Caco-2 (cell line): ENCODE measurements at regions not wholly inside any gene's neighbourhood (a gene's known extent, or its start where the extent isn't known, plus 50 kb on each side); places are given as distances from the start of the nearest gene placed in this dataset.

ENCODE experiments used
- BruUV-seq: library from RNA; stranded (reverse); fragments of 400-500 nt; replicated peaks from 2 replicates; lab custom pipeline; 2021; lab: Mats Ljungman, UMichigan
- CTCF ChIA-PET: fragments of 300-600 bp; sonication (Branson Sonifier 250); formaldehyde crosslinking; loops from one replicate; lab custom pipeline; 2022; ENCODE audit warnings: antibody characterized with exemption; lab: Charles Lee
- POLR2A ChIA-PET: fragments of 300-600 bp; sonication (Branson Sonifier 250); formaldehyde crosslinking; loops from one replicate; lab custom pipeline; 2022; ENCODE audit warnings: antibody characterized with exemption; lab: Charles Lee
- DNase-seq, 2 experiments: peaks; one replicate each; pipeline versions ENCODE4 v3.0.0 to v3.0.0-alpha.2; 2020 to 2022
- H3K27me3 ChIP-seq: replicated peaks from 2 replicates; pipeline ENCODE4 v1.6.0; 2011; ENCODE audit warnings: low read length; ENCODE audit not compliant: control insufficient read depth, insufficient read depth
- H3K36me3 ChIP-seq: 2 replicates; pipeline ENCODE4 v1.5.1; 2011; ENCODE audit warnings: low read length; ENCODE audit not compliant: control insufficient read depth, insufficient read depth
- H3K4me1 ChIP-seq: fragments of 250-450 bp; sonication (Bioruptor Pico); 2 replicates; pipeline ENCODE4 v1.5.1; 2020; ENCODE audit warnings: mild to moderate bottlenecking
- H3K4me3 ChIP-seq: 2 replicates; pipeline ENCODE4 v1.5.1; 2011; ENCODE audit warnings: low read depth, mild to moderate bottlenecking, control low read depth, low read length
- H3K9me3 ChIP-seq: fragments of 250-450 bp; sonication (Bioruptor Pico); 2 replicates; pipeline ENCODE4 v1.5.1; 2020; ENCODE audit warnings: mild to moderate bottlenecking, moderate library complexity
- H3K27ac Mint-ChIP-seq: one replicate; pipeline ENCODE4 v1.8.0; 2022; ENCODE audit warnings: mixed read lengths; ENCODE audit not compliant: unreplicated experiment
- H3K27me3 Mint-ChIP-seq: one replicate; pipeline ENCODE4 v1.8.0; 2022; ENCODE audit warnings: mixed read lengths; ENCODE audit not compliant: insufficient read depth, unreplicated experiment
- H3K36me3 Mint-ChIP-seq: one replicate; pipeline ENCODE4 v1.8.0; 2022; ENCODE audit warnings: mild to moderate bottlenecking, mixed read lengths; ENCODE audit not compliant: insufficient read depth, unreplicated experiment
- H3K4me1 Mint-ChIP-seq: one replicate; pipeline ENCODE4 v1.8.0; 2022; ENCODE audit warnings: low read depth, mixed read lengths; ENCODE audit not compliant: unreplicated experiment
- H3K4me3 Mint-ChIP-seq: one replicate; pipeline ENCODE4 v1.8.0; 2022; ENCODE audit warnings: mild to moderate bottlenecking, moderate library complexity, mixed read lengths; ENCODE audit not compliant: unreplicated experiment
- H3K9me3 Mint-ChIP-seq: one replicate; pipeline ENCODE4 v1.8.0; 2022; ENCODE audit warnings: mixed read lengths; ENCODE audit not compliant: unreplicated experiment
- CTCF ChIP-seq, 2 experiments: fragments of 200-600 bp in 1 of 2; IDR thresholded peaks; 1 replicate in 1 of 2; 2 replicates in 1 of 2; pipeline versions ENCODE4 v1.5.1 to v1.8.0; 2011 to 2022; ENCODE audit warnings: antibody characterized with exemption in 1 of 2, control low read depth in 1 of 2, inconsistent platforms in 1 of 2, low read depth in 1 of 2, low read length in 1 of 2, mild to moderate bottlenecking in 1 of 2, moderate library complexity in 1 of 2; ENCODE audit not compliant: insufficient read depth in 1 of 2, severe bottlenecking in 1 of 2, unreplicated experiment in 1 of 2
- intact Hi-C: fragments of 100-400 bp; cut with micrococcal nuclease; formaldehyde crosslinking; loops from one replicate; pipeline ENCODE4 v1.10.0; 2022; ENCODE audit not compliant: unreplicated experiment

- Histone ChIP-seq H3K4me1 (no peaks in the 10 kb centered on the region), H3K27me3 (no peaks in the 10 kb centered on the region), H3K36me3 (no peaks in the 10 kb centered on the region), H3K9me3 (no peaks in the 10 kb centered on the region), H3K4me3 (no peak overlapping the region)
- Mint-ChIP-seq H3K36me3 (no peaks in the 10 kb centered on the region), H3K9me3 (no peaks in the 10 kb centered on the region), H3K27ac (no peak overlapping the region), H3K27me3 (peaks cover 23% of the 10 kb centered on the region), H3K4me3 (no peak overlapping the region), H3K4me1 (no peaks in the 10 kb centered on the region)
- ChIA-PET POLR2A (no interaction called here), CTCF (interaction anchor here (0.6 kb wide), 1 partner anchor 453 kb away, joined by 3 read pairs; no protein-coding TSS in a partner anchor)
- intact Hi-C loops, result no loop called here
- no TSS peak for BruUV-seq
- no peak for DNase-seq
- TF ChIP-seq CTCF (IDR thresholded peaks at IDR 0.05; ENCODE audit: insufficient read depth in 1 of 2, low read depth in 1 of 2, low read length in 1 of 2, severe bottlenecking in 1 of 2, unreplicated experiment in 1 of 2), result no peak
Measured at GRCh38 chr5:66362046-66362445, 217.9 kb downstream of the SREK1 start.

- no peak for DNase-seq
- Histone ChIP-seq H3K27me3 (no peaks in the 10 kb centered on the region), H3K36me3 (no peaks in the 10 kb centered on the region), H3K9me3 (no peaks in the 10 kb centered on the region), H3K4me3 (no peak overlapping the region), H3K4me1 (no peaks in the 10 kb centered on the region)
- Mint-ChIP-seq H3K4me3 (no peak overlapping the region), H3K9me3 (no peaks in the 10 kb centered on the region), H3K4me1 (no peaks in the 10 kb centered on the region), H3K27ac (no peak overlapping the region), H3K27me3 (peaks cover 23% of the 10 kb centered on the region), H3K36me3 (no peaks in the 10 kb centered on the region)
- ChIA-PET POLR2A (no interaction called here), CTCF (no interaction called here)
- BruUV-seq, result no TSS peak
- TF ChIP-seq CTCF (IDR thresholded peaks at IDR 0.05; ENCODE audit: insufficient read depth in 1 of 2, low read depth in 1 of 2, low read length in 1 of 2, severe bottlenecking in 1 of 2, unreplicated experiment in 1 of 2), result no peak
- intact Hi-C loops, result no loop called here
Measured at GRCh38 chr5:66362687-66363086, 218.6 kb downstream of the SREK1 start.

- Histone ChIP-seq H3K36me3 (no peaks in the 10 kb centered on the region), H3K4me1 (no peaks in the 10 kb centered on the region), H3K9me3 (no peaks in the 10 kb centered on the region), H3K4me3 (no peak overlapping the region), H3K27me3 (no peaks in the 10 kb centered on the region)
- H3K36me3 Mint-ChIP-seq, result no peaks in the 10 kb centered on the region
- no peak overlapping the region for H3K4me3 Mint-ChIP-seq
- no peak overlapping the region for H3K27ac Mint-ChIP-seq
- no peaks in the 10 kb centered on the region for H3K9me3 Mint-ChIP-seq
- H3K27me3 Mint-ChIP-seq, result peaks cover 24% of the 10 kb centered on the region
- H3K4me1 Mint-ChIP-seq, result no peaks in the 10 kb centered on the region
- no peak for TF ChIP-seq CTCF (IDR thresholded peaks at IDR 0.05; ENCODE audit: insufficient read depth in 1 of 2, low read depth in 1 of 2, low read length in 1 of 2, severe bottlenecking in 1 of 2, unreplicated experiment in 1 of 2)
- ChIA-PET CTCF (no interaction called here), POLR2A (no interaction called here)
- no peak for DNase-seq
- no TSS peak for BruUV-seq
- intact Hi-C loops, result no loop called here
Measured at GRCh38 chr5:66363097-66363496, 219.0 kb downstream of the SREK1 start.
